Mesendoderm (in vitro differentiated cells): ENCODE measurements at regions not wholly inside any gene's neighbourhood (a gene's known extent, or its start where the extent isn't known, plus 50 kb on each side); places are given as distances from the start of the nearest gene placed in this dataset.
A peak's percentile ranks its signal among the peaks of the same experiment; 100 is the strongest.
"Not testable (repeated sequence)": the region's sequence is repeated elsewhere in the genome, so short reads cannot be mapped to it uniquely, and the experiment has no call there.

Source experiments
- DNase-seq: peaks from one replicate; pipeline ENCODE4 v3.0.0; 2013
- H2AK5ac ChIP-seq: 2 replicates; pipeline ENCODE4 v1.6.1; 2013; ENCODE audit warnings: low read length, inconsistent platforms
- H2BK120ac ChIP-seq: 2 replicates; pipeline ENCODE4 v1.6.1; 2013; ENCODE audit warnings: low read depth, mild to moderate bottlenecking, low read length, moderate library complexity, mixed read lengths
- H2BK15ac ChIP-seq: replicated peaks from 2 replicates; pipeline ENCODE4 v1.6.1; 2013; ENCODE audit warnings: low read depth, mild to moderate bottlenecking, moderate library complexity
- H2BK5ac ChIP-seq: 2 replicates; pipeline ENCODE4 v1.6.1; 2013; ENCODE audit warnings: low read length, inconsistent platforms
- H3K18ac ChIP-seq: 2 replicates; pipeline ENCODE4 v1.6.1; 2013; ENCODE audit warnings: mild to moderate bottlenecking, low read length, mixed read lengths
- H3K23ac ChIP-seq: one replicate; pipeline ENCODE4 v1.6.1; 2013; ENCODE audit warnings: low read length
- H3K27ac ChIP-seq: 2 replicates; pipeline ENCODE4 v1.5.1; 2013; ENCODE audit warnings: low read depth, mild to moderate bottlenecking, inconsistent platforms, low read length, moderate library complexity
- H3K27me3 ChIP-seq: 2 replicates; pipeline ENCODE4 v1.6.1; 2013; ENCODE audit warnings: low read length, control low read depth, mild to moderate bottlenecking, inconsistent platforms; ENCODE audit not compliant: insufficient read depth, poor library complexity
- H3K36me3 ChIP-seq: 2 replicates; pipeline ENCODE4 v1.6.1; 2013; ENCODE audit warnings: low read length, inconsistent platforms; ENCODE audit not compliant: control insufficient read depth, insufficient read depth
- H3K4ac ChIP-seq: one replicate; pipeline ENCODE4 v1.6.1; 2013; ENCODE audit warnings: low read depth, mild to moderate bottlenecking, low read length, moderate library complexity
- H3K4me1 ChIP-seq: 2 replicates; pipeline ENCODE4 v1.6.1; 2013; ENCODE audit warnings: low read depth, low read length, inconsistent platforms; ENCODE audit not compliant: control insufficient read depth
- H3K4me2 ChIP-seq: 2 replicates; pipeline ENCODE4 v1.6.1; 2013; ENCODE audit warnings: low read length
- H3K4me3 ChIP-seq: 2 replicates; pipeline ENCODE4 v1.5.1; 2013; ENCODE audit warnings: mild to moderate bottlenecking, low read length
- H3K56ac ChIP-seq: one replicate; pipeline ENCODE4 v1.6.1; 2013; ENCODE audit warnings: low read length
- H3K79me1 ChIP-seq: 2 replicates; pipeline ENCODE4 v1.6.1; 2013; ENCODE audit warnings: low read length, inconsistent platforms
- H3K79me2 ChIP-seq: 2 replicates; pipeline ENCODE4 v1.6.1; 2013; ENCODE audit warnings: mild to moderate bottlenecking, low read length; ENCODE audit not compliant: control insufficient read depth, insufficient read depth
- H3K9ac ChIP-seq: 2 replicates; pipeline ENCODE4 v1.6.1; 2013; ENCODE audit warnings: low read length, inconsistent platforms
- H4K5ac ChIP-seq: one replicate; pipeline ENCODE4 v1.6.1; 2013; ENCODE audit warnings: low read length
- H4K8ac ChIP-seq: one replicate; pipeline ENCODE4 v1.6.1; 2013; ENCODE audit warnings: low read depth, mild to moderate bottlenecking, control low read depth, low read length, moderate library complexity
- WGBS: extraction: QIAGEN DNeasy Blood & Tissue Kit; methylation state at CpG from one replicate; pipeline ENCODE4 v1.1.7; 2013; ENCODE audit warnings: low lambda C conversion rate, missing lambda C conversion rate; ENCODE audit not compliant: insufficient coverage; ENCODE audit errors: extremely low coverage; 5-methylcytosine and 5-hydroxymethylcytosine counted together

DNA sequence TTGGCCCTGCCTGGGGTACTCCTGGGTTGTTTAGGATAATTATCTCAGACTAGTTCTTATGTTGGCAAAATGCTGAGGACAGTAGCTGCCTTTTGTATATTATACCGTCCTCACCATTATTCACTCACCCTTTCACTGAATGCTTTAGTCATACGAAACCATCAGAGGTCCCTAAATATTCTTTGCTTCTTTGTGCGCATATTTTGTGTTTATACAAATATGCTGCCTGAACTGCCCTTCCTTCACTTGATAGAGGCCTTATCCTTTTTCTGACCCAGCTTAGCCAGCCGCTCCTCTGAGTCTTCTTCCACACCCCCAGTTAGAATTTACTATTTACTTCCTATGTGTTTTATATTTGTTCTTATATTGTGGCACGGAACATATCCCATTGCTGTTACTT, 70.2 kb upstream of the OSBPL3 start:
- no peak overlapping the region for H2BK120ac ChIP-seq
- H3K4me2 ChIP-seq = no peak overlapping the region
- no peak for DNase-seq
- H2BK15ac ChIP-seq = no peak overlapping the region
- H3K79me1 ChIP-seq = no peaks in the 10 kb centered on the region
- no peak overlapping the region for H3K4ac ChIP-seq
- H3K56ac ChIP-seq = no peak overlapping the region
- no peak overlapping the region for H2AK5ac ChIP-seq
- no peak overlapping the region for H3K27ac ChIP-seq
- no peak overlapping the region for H4K5ac ChIP-seq
- H3K18ac ChIP-seq = no peak overlapping the region
- H3K27me3 ChIP-seq = no peaks in the 10 kb centered on the region
- H3K36me3 ChIP-seq = no peaks in the 10 kb centered on the region
- no CpG with 5 or more reads among the region's 5 CpGs for WGBS
- no peak overlapping the region for H3K9ac ChIP-seq
- H3K4me3 ChIP-seq = no peak overlapping the region
- no peak overlapping the region for H2BK5ac ChIP-seq
- no peak overlapping the region for H4K8ac ChIP-seq
- no peaks in the 10 kb centered on the region for H3K79me2 ChIP-seq
- H3K4me1 ChIP-seq = no peaks in the 10 kb centered on the region
- H3K23ac ChIP-seq = no peak overlapping the region

DNA sequence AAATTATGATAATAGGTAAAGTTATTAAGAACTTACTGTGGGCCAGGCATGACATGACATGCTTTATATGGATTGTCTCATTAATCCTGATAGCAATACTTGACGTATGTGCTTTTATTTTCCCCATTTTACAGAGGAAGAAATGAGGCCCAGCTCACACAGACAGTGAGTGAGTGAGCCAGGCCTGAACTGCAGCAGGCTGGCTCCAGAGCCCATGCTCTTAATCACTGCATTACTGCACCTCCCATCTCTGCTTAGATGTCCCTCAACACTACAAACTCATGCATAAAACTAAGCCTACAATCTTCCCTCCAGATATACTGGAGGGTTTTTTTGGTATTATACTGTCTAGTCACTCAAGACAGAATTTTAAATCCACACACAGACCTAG, 68.5 kb upstream of the OSBPL3 start:
- Histone ChIP-seq H3K79me1 (no peaks in the 10 kb centered on the region), H3K27ac (no peak overlapping the region), H3K4me3 (no peak overlapping the region), H2BK120ac (no peak overlapping the region), H4K5ac (no peak overlapping the region), H2AK5ac (no peak overlapping the region), H3K9ac (no peak overlapping the region), H3K4ac (no peak overlapping the region), H3K79me2 (no peaks in the 10 kb centered on the region), H4K8ac (no peak overlapping the region), H3K4me1 (no peaks in the 10 kb centered on the region), H2BK15ac (no peak overlapping the region), H3K23ac (no peak overlapping the region), H3K18ac (no peak overlapping the region), H3K36me3 (no peaks in the 10 kb centered on the region), H3K27me3 (no peaks in the 10 kb centered on the region), H3K56ac (no peak overlapping the region), H2BK5ac (no peak overlapping the region), H3K4me2 (no peak overlapping the region)
- no peak for DNase-seq
- no CpG with 5 or more reads among the region's 1 CpG for WGBS

DNA sequence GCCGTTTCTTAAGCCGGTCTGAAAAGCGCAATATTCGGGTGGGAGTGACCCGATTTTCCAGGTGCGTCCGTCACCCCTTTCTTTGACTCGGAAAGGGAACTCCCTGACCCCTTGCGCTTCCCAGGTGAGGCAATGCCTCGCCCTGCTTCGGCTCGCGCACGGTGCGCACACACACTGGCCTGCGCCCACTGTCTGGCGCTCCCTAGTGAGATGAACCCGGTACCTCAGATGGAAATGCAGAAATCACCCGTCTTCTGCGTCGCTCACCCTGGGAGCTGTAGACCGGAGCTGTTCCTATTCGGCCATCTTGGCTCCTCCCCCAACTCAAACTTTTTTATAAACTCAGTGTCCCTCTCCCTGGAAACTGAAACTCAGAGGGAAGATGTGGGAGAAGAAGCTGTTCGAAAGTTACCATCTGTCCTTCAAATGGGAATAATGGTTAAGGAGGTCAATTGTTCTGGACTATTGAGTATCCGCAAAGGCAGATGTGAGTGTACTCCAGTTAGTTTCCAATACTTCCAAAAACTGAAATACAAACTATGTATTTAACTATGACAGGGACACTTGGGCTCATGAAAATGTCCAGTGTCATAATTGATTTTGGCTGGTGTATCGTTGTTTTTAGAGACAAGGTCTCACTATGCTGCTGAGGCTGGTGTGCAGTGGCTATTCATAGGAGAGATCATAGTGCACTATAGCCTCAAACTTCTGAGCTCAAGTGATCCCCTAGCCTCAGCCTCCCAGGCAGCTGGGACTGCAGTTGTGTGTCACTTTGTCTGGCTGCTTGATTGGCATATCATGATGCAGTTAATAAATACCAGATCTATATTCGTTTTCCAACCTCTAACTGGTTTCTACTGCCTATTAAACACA, 67.8 kb upstream of the OSBPL3 start:
- not testable (repeated sequence) for H2BK120ac ChIP-seq, H3K56ac ChIP-seq, H3K18ac ChIP-seq, H3K27ac ChIP-seq, H3K36me3 ChIP-seq, H3K4me3 ChIP-seq, H3K4ac ChIP-seq, H3K79me2 ChIP-seq, H3K27me3 ChIP-seq, H2BK5ac ChIP-seq, H4K5ac ChIP-seq, H2BK15ac ChIP-seq, DNase-seq, H3K4me2 ChIP-seq, H3K9ac ChIP-seq, H3K23ac ChIP-seq, H3K4me1 ChIP-seq, H3K79me1 ChIP-seq, H2AK5ac ChIP-seq
- peak overlapping the region; percentile 39 for H4K8ac ChIP-seq
- no CpG with 5 or more reads among the region's 27 CpGs for WGBS

DNA sequence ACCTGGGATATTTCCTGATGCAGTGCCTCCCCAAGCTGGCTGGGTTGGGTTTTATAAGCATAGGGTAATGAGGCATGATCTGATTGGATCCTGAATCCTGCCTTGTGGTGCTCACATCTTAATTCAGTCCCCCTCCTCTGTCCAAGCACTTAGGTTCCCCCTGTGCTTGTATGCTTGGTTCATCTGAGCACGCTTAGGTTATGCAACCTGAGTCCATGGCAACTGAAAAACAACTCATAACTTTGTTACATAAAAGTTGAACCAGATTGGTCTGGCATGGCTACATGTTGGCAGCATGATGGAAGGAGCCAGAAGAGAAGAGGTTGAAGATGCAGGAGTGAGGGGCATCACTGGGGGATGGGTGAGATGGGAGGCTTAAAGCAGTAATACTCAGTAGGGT, 57.3 kb upstream of the OSBPL3 start:
- Histone ChIP-seq H3K9ac (no peak overlapping the region), H3K79me2 (no peaks in the 10 kb centered on the region), H2BK120ac (no peak overlapping the region), H3K79me1 (no peaks in the 10 kb centered on the region), H3K27me3 (no peaks in the 10 kb centered on the region), H3K4me1 (no peaks in the 10 kb centered on the region), H3K4me2 (no peak overlapping the region), H4K8ac (no peak overlapping the region), H3K23ac (no peak overlapping the region), H4K5ac (no peak overlapping the region), H2AK5ac (no peak overlapping the region), H3K4me3 (no peak overlapping the region), H3K4ac (no peak overlapping the region), H3K36me3 (no peaks in the 10 kb centered on the region), H3K56ac (no peak overlapping the region), H2BK15ac (no peak overlapping the region), H2BK5ac (no peak overlapping the region), H3K27ac (no peak overlapping the region), H3K18ac (no peak overlapping the region)
- no CpG with 5 or more reads among the region's 1 CpG for WGBS
- no peak for DNase-seq

DNA sequence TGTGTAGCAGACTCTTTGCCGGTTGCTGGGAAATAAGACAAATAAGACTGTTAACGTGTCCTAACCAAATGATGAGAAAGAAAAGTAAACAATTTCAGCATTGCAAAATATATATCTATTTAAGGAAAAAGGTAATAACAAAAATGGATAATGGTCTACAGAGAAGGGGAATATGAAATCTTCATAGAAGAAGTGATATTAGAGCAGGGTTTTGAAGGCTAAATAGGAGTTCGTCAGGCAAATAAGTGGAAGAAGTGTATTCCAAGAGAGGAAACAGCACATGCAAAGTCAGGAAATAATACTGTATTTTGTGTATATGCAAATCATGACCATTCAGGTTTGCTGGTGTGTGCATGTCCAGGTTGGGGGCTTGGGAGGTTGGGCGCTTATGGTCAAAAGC, 55.3 kb upstream of the OSBPL3 start:
- H3K18ac ChIP-seq = no peak overlapping the region
- H3K4me2 ChIP-seq = no peak overlapping the region
- DNase-seq = no peak
- H2AK5ac ChIP-seq = no peak overlapping the region
- no peak overlapping the region for H3K23ac ChIP-seq
- no peak overlapping the region for H2BK15ac ChIP-seq
- H3K27me3 ChIP-seq = no peaks in the 10 kb centered on the region
- H3K56ac ChIP-seq = no peak overlapping the region
- H2BK5ac ChIP-seq = no peak overlapping the region
- no peak overlapping the region for H3K4me3 ChIP-seq
- no peaks in the 10 kb centered on the region for H3K79me2 ChIP-seq
- no peaks in the 10 kb centered on the region for H3K4me1 ChIP-seq
- H3K79me1 ChIP-seq = no peaks in the 10 kb centered on the region
- no peak overlapping the region for H4K8ac ChIP-seq
- no CpG with 5 or more reads among the region's 4 CpGs for WGBS
- no peak overlapping the region for H3K9ac ChIP-seq
- H2BK120ac ChIP-seq = no peak overlapping the region
- no peak overlapping the region for H4K5ac ChIP-seq
- no peaks in the 10 kb centered on the region for H3K36me3 ChIP-seq
- H3K4ac ChIP-seq = no peak overlapping the region
- H3K27ac ChIP-seq = no peak overlapping the region

DNA sequence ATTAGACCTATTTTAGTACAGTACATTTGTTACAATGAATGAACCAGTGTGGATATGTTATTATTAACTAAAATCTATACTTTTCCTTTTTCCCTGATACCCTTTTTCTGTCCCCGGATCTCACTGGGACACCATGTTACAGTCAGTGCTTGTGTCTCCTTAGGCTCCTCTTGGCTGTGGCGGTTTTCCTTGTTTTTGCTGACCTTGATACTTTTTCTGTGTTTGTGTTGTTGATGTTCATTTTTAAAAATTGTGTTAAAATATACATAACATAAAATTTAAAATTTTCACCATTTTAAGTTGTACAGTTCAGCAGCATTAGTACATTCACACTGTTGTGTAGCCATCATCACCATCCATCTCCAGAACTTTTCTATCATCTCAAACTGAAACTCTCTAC, 54.2 kb upstream of the OSBPL3 start:
- Histone ChIP-seq H2BK5ac (no peak overlapping the region), H3K79me1 (no peaks in the 10 kb centered on the region), H3K4ac (no peak overlapping the region), H3K27ac (no peak overlapping the region), H3K36me3 (no peaks in the 10 kb centered on the region), H3K4me3 (no peak overlapping the region), H3K9ac (no peak overlapping the region), H2BK15ac (no peak overlapping the region), H2AK5ac (no peak overlapping the region), H3K27me3 (no peaks in the 10 kb centered on the region), H3K79me2 (no peaks in the 10 kb centered on the region), H3K56ac (no peak overlapping the region), H3K4me2 (no peak overlapping the region), H4K8ac (no peak overlapping the region), H3K18ac (no peak overlapping the region), H4K5ac (no peak overlapping the region), H2BK120ac (no peak overlapping the region), H3K4me1 (no peaks in the 10 kb centered on the region), H3K23ac (no peak overlapping the region)
- DNase-seq = no peak
- WGBS = no CpG with 5 or more reads among the region's 2 CpGs
